H1 (cell line): ENCODE measurements at regions not wholly inside any gene's neighbourhood (a gene's known extent, or its start where the extent isn't known, plus 50 kb on each side); places are given as distances from the start of the nearest gene placed in this dataset.

ENCODE experiments used
- CHD1 ChIP-seq: IDR thresholded peaks from 2 replicates; pipeline ENCODE4 v1.6.1; 2012; ENCODE audit warnings: low read depth, low read length, improper control_type of control experiment
- CHD2 ChIP-seq: IDR thresholded peaks from 2 replicates; pipeline ENCODE4 v1.6.1; 2012; ENCODE audit warnings: low read length, improper control_type of control experiment
- CREB1 ChIP-seq: IDR thresholded peaks from 2 replicates; pipeline ENCODE4 v1.6.1; 2012; ENCODE audit warnings: inconsistent platforms
- EP300 ChIP-seq, 2 experiments: IDR thresholded peaks; 1 replicate in 1 of 2; 2 replicates in 1 of 2; pipeline ENCODE4 v1.6.1; 2011 to 2012; ENCODE audit warnings: low read depth in 2 of 2, low read length in 2 of 2, mild to moderate bottlenecking in 2 of 2, borderline replicate concordance in 1 of 2, inconsistent platforms in 1 of 2, moderate library complexity in 1 of 2
- HDAC2 ChIP-seq, 2 experiments: fragments of 300-600 bp in 1 of 2; sonication (generic) in 1 of 2; IDR thresholded peaks; 2 replicates each; pipeline ENCODE4 v1.6.1; 2011 to 2012; ENCODE audit warnings: low read depth in 2 of 2, low read length in 2 of 2, mild to moderate bottlenecking in 2 of 2, moderate library complexity in 2 of 2, borderline replicate concordance in 1 of 2, inconsistent platforms in 1 of 2
- POLR2A ChIP-seq, 2 experiments: IDR thresholded peaks; 1 replicate in 1 of 2; 2 replicates in 1 of 2; pipeline ENCODE4 v1.6.1; 2011; ENCODE audit warnings: low read depth in 2 of 2, low read length in 2 of 2, mild to moderate bottlenecking in 2 of 2; ENCODE audit errors: control extremely low read depth in 1 of 2
- POLR2AphosphoS5 ChIP-seq: IDR thresholded peaks from 2 replicates; pipeline ENCODE4 v1.6.1; 2011; ENCODE audit warnings: low read depth, low read length
- RAD21 ChIP-seq, 2 experiments: IDR thresholded peaks in 1 of 2; conservative IDR thresholded peaks in 1 of 2; 2 replicates each; pipeline ENCODE4 v1.6.1; 2011; ENCODE audit warnings: low read depth in 2 of 2, low read length in 2 of 2, improper control_type of control experiment in 1 of 2, inconsistent platforms in 1 of 2, mild to moderate bottlenecking in 1 of 2, moderate library complexity in 1 of 2
- ZNF274 ChIP-seq: IDR thresholded peaks from 2 replicates; pipeline ENCODE4 v1.7.0; 2012; ENCODE audit warnings: low read length, borderline replicate concordance; ENCODE audit errors: extremely low read depth
- TF ChIP-seq, protein P1 (sequence below), 3 experiments: IDR thresholded peaks; 1 replicate in 2 of 3; 2 replicates in 1 of 3; pipeline versions ENCODE4 v1.5.1 to v1.6.1; 2011; ENCODE audit warnings: low read length in 3 of 3, mild to moderate bottlenecking in 3 of 3, inconsistent platforms in 2 of 3, low read depth in 1 of 3, moderate library complexity in 1 of 3; ENCODE audit not compliant: insufficient read depth in 1 of 3; ENCODE audit errors: control extremely low read depth in 1 of 3
- TF ChIP-seq, protein P2 (sequence below): IDR thresholded peaks from 2 replicates; pipeline ENCODE4 v1.6.1; 2012; ENCODE audit warnings: low read length, inconsistent platforms

DNA sequence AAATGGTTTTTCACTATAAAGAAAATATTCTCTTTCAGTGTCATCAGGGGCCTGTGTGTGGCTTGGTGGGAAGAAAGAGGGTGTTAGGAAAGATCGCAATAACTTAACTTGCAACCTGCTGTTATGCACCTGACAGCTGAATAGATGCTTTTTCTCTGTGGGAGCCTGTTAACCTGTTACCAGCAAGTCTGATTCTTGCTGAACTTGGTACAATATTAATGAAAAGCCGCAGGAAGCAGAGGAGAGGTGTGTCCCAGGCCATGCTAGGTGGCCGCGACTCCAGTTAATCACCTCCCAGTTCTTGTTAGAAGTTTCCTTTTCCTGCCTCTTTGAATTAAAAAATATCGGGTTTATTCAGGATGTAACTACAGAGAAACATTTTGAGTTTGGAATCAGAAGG is 494.8 kb upstream of the AGA start:
- no peak for TF ChIP-seq ZNF274
- TF ChIP-seq POLR2A (IDR thresholded peaks at IDR 0.05; ENCODE audit: control extremely low read depth in 1 of 2, low read depth in 2 of 2, low read length in 2 of 2): no peak
- TF ChIP-seq, protein P1, sequence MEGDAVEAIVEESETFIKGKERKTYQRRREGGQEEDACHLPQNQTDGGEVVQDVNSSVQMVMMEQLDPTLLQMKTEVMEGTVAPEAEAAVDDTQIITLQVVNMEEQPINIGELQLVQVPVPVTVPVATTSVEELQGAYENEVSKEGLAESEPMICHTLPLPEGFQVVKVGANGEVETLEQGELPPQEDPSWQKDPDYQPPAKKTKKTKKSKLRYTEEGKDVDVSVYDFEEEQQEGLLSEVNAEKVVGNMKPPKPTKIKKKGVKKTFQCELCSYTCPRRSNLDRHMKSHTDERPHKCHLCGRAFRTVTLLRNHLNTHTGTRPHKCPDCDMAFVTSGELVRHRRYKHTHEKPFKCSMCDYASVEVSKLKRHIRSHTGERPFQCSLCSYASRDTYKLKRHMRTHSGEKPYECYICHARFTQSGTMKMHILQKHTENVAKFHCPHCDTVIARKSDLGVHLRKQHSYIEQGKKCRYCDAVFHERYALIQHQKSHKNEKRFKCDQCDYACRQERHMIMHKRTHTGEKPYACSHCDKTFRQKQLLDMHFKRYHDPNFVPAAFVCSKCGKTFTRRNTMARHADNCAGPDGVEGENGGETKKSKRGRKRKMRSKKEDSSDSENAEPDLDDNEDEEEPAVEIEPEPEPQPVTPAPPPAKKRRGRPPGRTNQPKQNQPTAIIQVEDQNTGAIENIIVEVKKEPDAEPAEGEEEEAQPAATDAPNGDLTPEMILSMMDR (IDR thresholded peaks at IDR 0.05; ENCODE audit: control extremely low read depth in 1 of 3, insufficient read depth in 1 of 3, low read depth in 1 of 3, low read length in 3 of 3): no peak
- TF ChIP-seq HDAC2 (IDR thresholded peaks at IDR 0.05; ENCODE audit: borderline replicate concordance in 1 of 2, low read depth in 2 of 2, low read length in 2 of 2): no peak
- no peak for TF ChIP-seq POLR2AphosphoS5
- TF ChIP-seq, protein P2, sequence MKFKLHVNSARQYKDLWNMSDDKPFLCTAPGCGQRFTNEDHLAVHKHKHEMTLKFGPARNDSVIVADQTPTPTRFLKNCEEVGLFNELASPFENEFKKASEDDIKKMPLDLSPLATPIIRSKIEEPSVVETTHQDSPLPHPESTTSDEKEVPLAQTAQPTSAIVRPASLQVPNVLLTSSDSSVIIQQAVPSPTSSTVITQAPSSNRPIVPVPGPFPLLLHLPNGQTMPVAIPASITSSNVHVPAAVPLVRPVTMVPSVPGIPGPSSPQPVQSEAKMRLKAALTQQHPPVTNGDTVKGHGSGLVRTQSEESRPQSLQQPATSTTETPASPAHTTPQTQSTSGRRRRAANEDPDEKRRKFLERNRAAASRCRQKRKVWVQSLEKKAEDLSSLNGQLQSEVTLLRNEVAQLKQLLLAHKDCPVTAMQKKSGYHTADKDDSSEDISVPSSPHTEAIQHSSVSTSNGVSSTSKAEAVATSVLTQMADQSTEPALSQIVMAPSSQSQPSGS: no peak
- no peak for TF ChIP-seq CHD1
- TF ChIP-seq EP300 (IDR thresholded peaks at IDR 0.05; ENCODE audit: borderline replicate concordance in 1 of 2, low read depth in 2 of 2, low read length in 2 of 2): no peak
- no peak for TF ChIP-seq RAD21 (IDR thresholded peaks at IDR 0.05 in 1 of 2, conservative IDR thresholded peaks at IDR 0.05 in 1 of 2; ENCODE audit: low read depth in 2 of 2, low read length in 2 of 2)
- TF ChIP-seq CREB1: no peak
- TF ChIP-seq CHD2: no peak
